Activated B cell treated with CpG ODN at 0.5 μM for 24 hours (primary cell): ENCODE measurements at regions not wholly inside any gene's neighbourhood (a gene's known extent, or its start where the extent isn't known, plus 50 kb on each side); places are given as distances from the start of the nearest gene placed in this dataset.

ENCODE experiments used
- ATAC-seq: fragments of 200-7000 bp; cut with Tn5 transposase; one replicate; pipeline ENCODE4 v1.10.0; 2021; ENCODE audit warnings: low read depth, mild to moderate bottlenecking, moderate library complexity
- CTCF ChIA-PET: fragments of 350-600 bp; sonication (Branson Sonifier 250); formaldehyde crosslinking; loops from one replicate; lab custom pipeline; 2021; ENCODE audit warnings: antibody characterized with exemption; lab: Charles Lee
- POLR2A ChIA-PET: fragments of 350-600 bp; sonication (Branson Sonifier 250); formaldehyde crosslinking; loops from one replicate; lab custom pipeline; 2021; ENCODE audit warnings: antibody characterized with exemption; lab: Charles Lee
- DNase-seq: peaks from one replicate; pipeline ENCODE4 v3.0.0; 2022
- H3K27ac Mint-ChIP-seq: one replicate; pipeline ENCODE4 v1.8.0; 2020; ENCODE audit warnings: mixed read lengths
- H3K27me3 Mint-ChIP-seq: one replicate; pipeline ENCODE4 v1.8.0; 2021; ENCODE audit warnings: mixed read lengths
- H3K36me3 Mint-ChIP-seq: one replicate; pipeline ENCODE4 v1.8.0; 2021; ENCODE audit warnings: low read depth, mixed read lengths
- H3K4me1 Mint-ChIP-seq: one replicate; pipeline ENCODE4 v1.8.0; 2021; ENCODE audit warnings: mixed read lengths
- H3K4me3 Mint-ChIP-seq: one replicate; pipeline ENCODE4 v1.8.0; 2020; ENCODE audit warnings: mild to moderate bottlenecking, mixed read lengths
- H3K9me3 Mint-ChIP-seq: one replicate; pipeline ENCODE4 v1.8.0; 2020; ENCODE audit warnings: mixed read lengths
- CTCF ChIP-seq: fragments of 200-600 bp; IDR thresholded peaks from one replicate; pipeline ENCODE4 v1.8.0; 2022; ENCODE audit warnings: antibody characterized with exemption, mild to moderate bottlenecking
- intact Hi-C: fragments of 100-400 bp; cut with micrococcal nuclease; formaldehyde crosslinking; loops from one replicate; pipeline ENCODE4 v1.15.1; 2024

GRCh38 chr9:73402081-73403028 is 250.7 kb downstream of the ANXA1 start:
- Mint-ChIP-seq H3K27ac (no peak overlapping the region), H3K9me3 (peaks cover 3% of the 10 kb centered on the region), H3K27me3 (no peaks in the 10 kb centered on the region), H3K4me3 (no peak overlapping the region), H3K36me3 (no peaks in the 10 kb centered on the region), H3K4me1 (no peaks in the 10 kb centered on the region)
- intact Hi-C loops: no loop called here
- TF ChIP-seq CTCF: no peak
- DNase-seq (no peak), ATAC-seq (no peak)
- CTCF ChIA-PET: no interaction called here
- POLR2A ChIA-PET: no interaction called here

DNA sequence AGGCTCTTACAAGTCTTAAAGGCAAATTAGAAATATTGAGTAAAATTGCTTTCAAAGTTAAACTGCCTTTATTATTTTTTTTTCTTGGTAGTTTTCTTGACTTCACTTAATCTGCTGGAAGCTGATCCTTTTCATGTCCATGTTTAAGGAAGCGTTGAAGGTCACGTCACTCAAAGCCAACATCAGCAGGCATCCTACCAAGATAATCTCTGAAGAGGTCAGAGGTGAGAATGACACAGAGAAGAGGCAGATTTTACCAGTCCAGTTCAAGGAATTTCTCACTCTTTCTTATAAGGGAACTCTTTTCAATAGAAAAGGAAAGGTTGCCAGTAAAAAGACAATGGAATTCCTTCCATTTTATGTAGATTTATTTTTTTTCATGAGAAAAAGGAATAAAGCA is 259.8 kb downstream of the ANXA1 start:
- DNase-seq (no peak), ATAC-seq (no peak)
- CTCF ChIA-PET: no interaction called here
- Mint-ChIP-seq H3K27ac (no peak overlapping the region), H3K4me1 (no peaks in the 10 kb centered on the region), H3K36me3 (no peaks in the 10 kb centered on the region), H3K9me3 (peaks cover 2% of the 10 kb centered on the region), H3K4me3 (no peak overlapping the region), H3K27me3 (no peaks in the 10 kb centered on the region)
- POLR2A ChIA-PET: no interaction called here
- no peak for TF ChIP-seq CTCF
- intact Hi-C loops: no loop called here

DNA sequence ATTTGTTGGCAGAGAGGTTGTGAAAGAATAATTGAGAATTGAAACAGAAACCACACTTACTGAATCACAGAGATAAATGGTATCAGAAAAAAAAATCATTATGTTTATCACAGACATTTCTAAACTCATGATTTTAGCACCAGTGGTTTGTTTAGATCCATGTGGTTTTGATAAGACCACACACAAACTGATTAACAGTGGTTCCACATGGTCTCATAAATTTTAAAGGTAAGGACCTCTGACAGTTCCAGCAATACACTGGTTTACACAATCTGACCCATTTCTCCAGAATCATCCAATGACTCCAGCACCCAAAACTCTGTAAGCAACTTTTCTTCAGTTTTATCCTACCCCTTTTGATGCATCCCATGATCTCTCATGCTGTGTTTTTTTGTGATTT is 261.2 kb downstream of the ANXA1 start:
- POLR2A ChIA-PET: no interaction called here
- H3K4me1 Mint-ChIP-seq: no peaks in the 10 kb centered on the region
- ATAC-seq (no peak), DNase-seq (no peak)
- no peaks in the 10 kb centered on the region for H3K36me3 Mint-ChIP-seq
- H3K9me3 Mint-ChIP-seq: peaks cover 2% of the 10 kb centered on the region
- H3K27ac Mint-ChIP-seq: no peak overlapping the region
- CTCF ChIA-PET: no interaction called here
- TF ChIP-seq CTCF: no peak
- intact Hi-C loops: no loop called here
- no peak overlapping the region for H3K4me3 Mint-ChIP-seq
- H3K27me3 Mint-ChIP-seq: no peaks in the 10 kb centered on the region

GRCh38 chr9:73423891-73424290 is 272.2 kb downstream of the ANXA1 start:
- no peak overlapping the region for H3K27ac Mint-ChIP-seq
- H3K9me3 Mint-ChIP-seq: no peaks in the 10 kb centered on the region
- POLR2A ChIA-PET: no interaction called here
- no peaks in the 10 kb centered on the region for H3K27me3 Mint-ChIP-seq
- H3K4me3 Mint-ChIP-seq: no peak overlapping the region
- no peaks in the 10 kb centered on the region for H3K36me3 Mint-ChIP-seq
- DNase-seq (no peak), ATAC-seq (no peak)
- TF ChIP-seq CTCF: no peak
- CTCF ChIA-PET: no interaction called here
- intact Hi-C loops: no loop called here
- no peaks in the 10 kb centered on the region for H3K4me1 Mint-ChIP-seq

DNA sequence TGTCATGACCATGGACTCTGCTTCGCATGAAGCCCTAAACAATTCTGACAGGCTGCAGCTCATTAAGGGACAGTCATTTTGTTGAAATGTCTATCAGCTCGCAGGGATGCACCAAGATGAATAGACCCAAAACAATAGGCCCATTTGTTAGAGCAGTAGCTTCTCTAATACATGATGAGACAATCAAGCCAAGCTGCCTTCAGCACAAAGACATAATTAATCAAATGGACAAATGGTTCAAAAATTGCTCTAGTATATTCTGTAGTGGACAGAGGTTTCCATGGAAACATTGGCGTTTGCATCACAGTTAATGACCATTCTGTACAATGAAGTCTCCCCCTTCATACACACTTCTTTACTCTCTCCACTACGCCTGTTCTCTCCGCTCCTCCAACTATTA is 274.6 kb downstream of the ANXA1 start:
- no peaks in the 10 kb centered on the region for H3K36me3 Mint-ChIP-seq
- H3K4me1 Mint-ChIP-seq: no peaks in the 10 kb centered on the region
- ATAC-seq (no peak), DNase-seq (no peak)
- intact Hi-C loops: no loop called here
- no peak overlapping the region for H3K4me3 Mint-ChIP-seq
- TF ChIP-seq CTCF: no peak
- H3K9me3 Mint-ChIP-seq: no peaks in the 10 kb centered on the region
- H3K27me3 Mint-ChIP-seq: no peaks in the 10 kb centered on the region
- no peak overlapping the region for H3K27ac Mint-ChIP-seq
- POLR2A ChIA-PET: no interaction called here
- CTCF ChIA-PET: no interaction called here
